ENCODE measurements at regions not wholly inside any gene's neighbourhood (a gene's known extent, or its start where the extent isn't known, plus 50 kb on each side); places are given as distances from the start of the nearest gene placed in this dataset.

- Histone ChIP-seq H3K4me3 (no peak overlapping the region), H3K36me3 (ENCODE audit: control insufficient read depth in 2 of 2, insufficient read depth in 2 of 2, low read length in 1 of 2) (no peaks in the 10 kb centered on the region), H4K20me1 (ENCODE audit: control insufficient read depth, insufficient read depth) (no peaks in the 10 kb centered on the region), H3K27ac (ENCODE audit: control insufficient read depth, insufficient read depth) (no peak overlapping the region), H3K79me2 (ENCODE audit: control insufficient read depth, insufficient read depth, low read length) (no peaks in the 10 kb centered on the region), H3K27me3 (replicated peaks in 1 of 2; ENCODE audit: control insufficient read depth in 2 of 2, insufficient read depth in 2 of 2, low read length in 1 of 2) (peaks cover 0 to 4% of the 10 kb centered on the region in 2 experiments; a peak in 3 of 4 replicates), H3K9ac (ENCODE audit: control insufficient read depth, insufficient read depth, low read length) (no peak overlapping the region), H2AFZ (ENCODE audit: control insufficient read depth, low read depth, low read length) (no peak overlapping the region), H3K4me1 (ENCODE audit: control insufficient read depth, insufficient read depth, low read length) (no peaks in the 10 kb centered on the region), H3K4me2 (ENCODE audit: control insufficient read depth, insufficient read depth) (no peak overlapping the region), H3K9me3 (replicated peaks; ENCODE audit: control insufficient read depth, insufficient read depth, low read length) (peaks cover 3% of the 10 kb centered on the region; the same call in 2 of the 3 replicates)
- intact Hi-C loops (cut with micrococcal nuclease; ENCODE audit: unreplicated experiment) (no loop called here), in situ Hi-C loops (cut with MboI) (loop anchor here (10.0 kb wide), 1 partner anchor 667 kb away; no protein-coding TSS in a partner anchor)
- TF ChIP-seq POLR2A (IDR thresholded peaks at IDR 0.05; ENCODE audit: low read depth, low read length) (no peak), POLR2AphosphoS5 (IDR thresholded peaks at IDR 0.05; ENCODE audit: low read length) (no peak), LARP7 (IDR thresholded peaks at IDR 0.05) (no peak), SUZ12 (IDR thresholded peaks at IDR 0.05; ENCODE audit: unreplicated experiment) (no peak), CBFB (IDR thresholded peaks at IDR 0.05; ENCODE audit: low read depth) (no peak), KAT2A (conservative IDR thresholded peaks at IDR 0.05; ENCODE audit: control insufficient read depth, low read depth, low read length) (no peak), SRF (IDR thresholded peaks at IDR 0.05; ENCODE audit: low read depth in 2 of 2, low read length in 2 of 2) (no peak), CREB1 (IDR thresholded peaks at IDR 0.05; ENCODE audit: low read depth) (no peak), ATF7 (IDR thresholded peaks at IDR 0.05; ENCODE audit: low read depth) (no peak), ZNF687 (IDR thresholded peaks at IDR 0.05) (no peak), USF2 (IDR thresholded peaks at IDR 0.05; ENCODE audit: borderline replicate concordance, low read depth, low read length) (no peak), YBX1 (IDR thresholded peaks at IDR 0.05) (no peak), NBN (IDR thresholded peaks at IDR 0.05) (no peak)
- no peak for FAIRE-seq
- DNase-seq (ENCODE audit: low read depth, low spot score), result no peak
- ChIA-PET SMC1A (ENCODE audit: uncharacterized antibody, unreplicated experiment) (interaction anchor here (2.2 kb wide), 1 partner anchor 178 kb away, joined by 5 read pairs; no protein-coding TSS in a partner anchor), RAD21 (ENCODE audit: unreplicated experiment) (no interaction called here), CTCF (interaction anchor here (1.0 to 1.1 kb wide), 2 partner anchors 8 to 814 kb away, joined by 3 read pairs; no protein-coding TSS in a partner anchor), POLR2A (no interaction called here)
- no TSS peak for BruUV-seq (replicated peaks)
- 48% methylated on average over 2 of the region's 2 CpGs for WGBS (ENCODE audit: insufficient coverage, insufficient replicate concordance, low lambda C conversion rate, missing lambda C conversion rate)
- ATAC-seq, result no peak
Observed at GRCh38 chr9:126221480-126221879, 105.1 kb upstream of the MVB12B start.

All from GM12878 (cell line).